H9 (cell line): ENCODE measurements at regions not wholly inside any gene's neighbourhood (a gene's known extent, or its start where the extent isn't known, plus 50 kb on each side); places are given as distances from the start of the nearest gene placed in this dataset.

Experiments
- DNase-seq: peaks from one replicate; pipeline ENCODE4 v3.0.0-alpha.2; 2017
- H2AFZ ChIP-seq: one replicate; pipeline ENCODE4 v1.6.1; 2013; ENCODE audit warnings: mild to moderate bottlenecking, low read length, control low read depth, moderate library complexity
- H2AK5ac ChIP-seq: 2 replicates; pipeline ENCODE4 v1.6.1; 2013; ENCODE audit warnings: low read length, control low read depth, mixed read lengths; ENCODE audit not compliant: insufficient read length
- H2BK120ac ChIP-seq: one replicate; pipeline ENCODE4 v1.6.1; 2013; ENCODE audit warnings: low read depth, mild to moderate bottlenecking, low read length, control low read depth, inconsistent platforms; ENCODE audit not compliant: poor library complexity, severe bottlenecking
- H2BK12ac ChIP-seq: 2 replicates; pipeline ENCODE4 v1.6.1; 2013; ENCODE audit warnings: low read length, control low read depth, mixed read lengths, low read depth; ENCODE audit not compliant: insufficient read length
- H2BK15ac ChIP-seq: 2 replicates; pipeline ENCODE4 v1.6.1; 2013; ENCODE audit warnings: low read depth, low read length, control low read depth
- H2BK20ac ChIP-seq: one replicate; pipeline ENCODE4 v1.6.1; 2013; ENCODE audit warnings: low read depth, mild to moderate bottlenecking, low read length, control low read depth, inconsistent platforms; ENCODE audit not compliant: poor library complexity, severe bottlenecking
- H2BK5ac ChIP-seq: 2 replicates; pipeline ENCODE4 v1.6.1; 2013; ENCODE audit warnings: low read length, control low read depth, mixed read lengths; ENCODE audit not compliant: insufficient read length
- H3K14ac ChIP-seq: 2 replicates; pipeline ENCODE4 v1.6.1; 2013; ENCODE audit warnings: low read length, control low read depth; ENCODE audit not compliant: insufficient read depth
- H3K18ac ChIP-seq: 2 replicates; pipeline ENCODE4 v1.6.1; 2013; ENCODE audit warnings: low read depth, mild to moderate bottlenecking, mixed read lengths, low read length, control low read depth; ENCODE audit not compliant: insufficient read length
- H3K23ac ChIP-seq: 2 replicates; pipeline ENCODE4 v1.6.1; 2013; ENCODE audit warnings: low read length, control low read depth, mixed read lengths, low read depth; ENCODE audit not compliant: insufficient read length
- H3K23me2 ChIP-seq: 2 replicates; pipeline ENCODE4 v1.6.1; 2013; ENCODE audit warnings: low read depth, mild to moderate bottlenecking, mixed read lengths, low read length, control low read depth; ENCODE audit not compliant: insufficient read length, poor library complexity, severe bottlenecking
- H3K27ac ChIP-seq: 2 replicates; pipeline ENCODE4 v1.5.1; 2013; ENCODE audit warnings: low read length, control low read depth, mixed read lengths, low read depth; ENCODE audit not compliant: insufficient read length
- H3K27me3 ChIP-seq: 2 replicates; pipeline ENCODE4 v1.6.1; 2013; ENCODE audit warnings: low read length, control low read depth, inconsistent platforms; ENCODE audit not compliant: insufficient read depth
- H3K4ac ChIP-seq: 2 replicates; pipeline ENCODE4 v1.6.1; 2013; ENCODE audit warnings: low read depth, mild to moderate bottlenecking, control low read depth, inconsistent platforms, low read length, moderate library complexity
- H3K4me1 ChIP-seq: 2 replicates; pipeline ENCODE4 v1.6.1; 2013; ENCODE audit warnings: low read length, control low read depth, inconsistent platforms; ENCODE audit not compliant: insufficient read depth
- H3K4me2 ChIP-seq: 2 replicates; pipeline ENCODE4 v1.6.1; 2013; ENCODE audit warnings: low read length, control low read depth, mixed read lengths; ENCODE audit not compliant: insufficient read length, insufficient read depth
- H3K56ac ChIP-seq: 2 replicates; pipeline ENCODE4 v1.6.1; 2013; ENCODE audit warnings: low read depth, mild to moderate bottlenecking, mixed read lengths, low read length, control low read depth; ENCODE audit not compliant: insufficient read length
- H3K79me1 ChIP-seq: 2 replicates; pipeline ENCODE4 v1.6.1; 2013; ENCODE audit warnings: low read depth, mild to moderate bottlenecking, moderate library complexity, low read length, control low read depth, inconsistent platforms; ENCODE audit not compliant: insufficient read depth, poor library complexity, severe bottlenecking
- H3K79me2 ChIP-seq: 2 replicates; pipeline ENCODE4 v1.6.1; 2013; ENCODE audit warnings: low read length, control low read depth, inconsistent platforms; ENCODE audit not compliant: insufficient read depth
- H3K9ac ChIP-seq: 2 replicates; pipeline ENCODE4 v1.6.1; 2013; ENCODE audit warnings: low read length, control low read depth, mixed read lengths; ENCODE audit not compliant: insufficient read length; ENCODE audit errors: extremely low read depth
- H3K9me3 ChIP-seq: one replicate; pipeline ENCODE4 v1.6.1; 2013; ENCODE audit warnings: low read depth, low read length, inconsistent platforms; ENCODE audit not compliant: control insufficient read depth
- H3T11ph ChIP-seq: one replicate; pipeline ENCODE4 v1.6.1; 2013; ENCODE audit warnings: mild to moderate bottlenecking, low read length, control low read depth, inconsistent platforms
- H4K20me1 ChIP-seq: one replicate; pipeline ENCODE4 v1.6.1; 2013; ENCODE audit not compliant: control insufficient read depth, insufficient read length, insufficient read depth
- H4K5ac ChIP-seq: 2 replicates; pipeline ENCODE4 v1.6.1; 2013; ENCODE audit warnings: low read depth, mild to moderate bottlenecking, mixed read lengths, low read length, control low read depth; ENCODE audit not compliant: insufficient read length
- H4K8ac ChIP-seq: replicated peaks from 2 replicates; pipeline ENCODE4 v1.6.1; 2013; ENCODE audit warnings: low read length, control low read depth, mixed read lengths, low read depth; ENCODE audit not compliant: insufficient read length
- H4K91ac ChIP-seq: 2 replicates; pipeline ENCODE4 v1.6.1; 2013; ENCODE audit warnings: low read depth, mild to moderate bottlenecking, moderate library complexity, mixed read lengths, low read length, control low read depth; ENCODE audit not compliant: insufficient read length
- H3K27ac Mint-ChIP-seq, 3 experiments: 2 replicates in 2 of 3; 3 replicates in 1 of 3; pipeline ENCODE4 v1.8.0; 2020 to 2021; ENCODE audit warnings: mixed read lengths in 3 of 3, mild to moderate bottlenecking in 1 of 3, moderate library complexity in 1 of 3
- H3K27me3 Mint-ChIP-seq: 2 replicates; pipeline ENCODE4 v1.8.0; 2021; ENCODE audit warnings: low read depth, mild to moderate bottlenecking, moderate library complexity, mixed read lengths
- H3K36me3 Mint-ChIP-seq, 3 experiments: 2 replicates in 2 of 3; 3 replicates in 1 of 3; pipeline ENCODE4 v1.8.0; 2020 to 2021; ENCODE audit warnings: low read depth in 3 of 3, mixed read lengths in 3 of 3; ENCODE audit not compliant: insufficient read depth in 1 of 3
- H3K4me1 Mint-ChIP-seq, 2 experiments: 2 replicates each; pipeline ENCODE4 v1.8.0; 2020; ENCODE audit warnings: mixed read lengths in 2 of 2
- H3K4me3 Mint-ChIP-seq, 2 experiments: 2 replicates in 1 of 2; 3 replicates in 1 of 2; pipeline ENCODE4 v1.8.0; 2020 to 2021; ENCODE audit warnings: mild to moderate bottlenecking in 2 of 2, mixed read lengths in 2 of 2, moderate library complexity in 1 of 2
- H3K9me3 Mint-ChIP-seq, 2 experiments: 2 replicates in 1 of 2; 3 replicates in 1 of 2; pipeline ENCODE4 v1.8.0; 2020; ENCODE audit warnings: mild to moderate bottlenecking in 2 of 2, mixed read lengths in 2 of 2, moderate library complexity in 1 of 2
- CTCF ChIP-seq: fragments of 200-600 bp; sonication (generic); conservative IDR thresholded peaks from 3 replicates; pipeline ENCODE4 v1.8.0; 2021; ENCODE audit warnings: antibody characterized with exemption, mild to moderate bottlenecking
- WGBS: extraction: QIAGEN DNeasy Blood & Tissue Kit; methylation state at CpG from one replicate; pipeline ENCODE4 v1.1.7; 2013; ENCODE audit warnings: missing lambda C conversion rate, low lambda C conversion rate, mixed read lengths; ENCODE audit not compliant: insufficient read length; ENCODE audit errors: extremely low coverage; 5-methylcytosine and 5-hydroxymethylcytosine counted together

- H2AFZ ChIP-seq, result no peak overlapping the region
- DNase-seq, result no peak
- no peaks in the 10 kb centered on the region for H3K27me3 ChIP-seq
- H2BK5ac ChIP-seq, result no peak overlapping the region
- no peak overlapping the region for H3K14ac ChIP-seq
- H3K4me2 ChIP-seq, result no peak overlapping the region
- no peaks in the 10 kb centered on the region for H4K20me1 ChIP-seq
- H3K18ac ChIP-seq, result no peak overlapping the region
- H3T11ph ChIP-seq, result no peak overlapping the region
- no peak overlapping the region for H3K4ac ChIP-seq
- Mint-ChIP-seq H3K27ac (no peak overlapping the region), H3K4me1 (peaks cover 0 to 11% of the 10 kb centered on the region in 2 experiments; a peak in 2 of 4 replicates), H3K4me3 (no peak overlapping the region), H3K9me3 (peaks cover 5 to 19% of the 10 kb centered on the region in 2 experiments), H3K27me3 (peaks cover 33% of the 10 kb centered on the region), H3K36me3 (peaks cover 0 to 5% (median 0%) of the 10 kb centered on the region in 3 experiments; a peak in 2 of 7 replicates)
- no peaks in the 10 kb centered on the region for H3K9me3 ChIP-seq
- no peak overlapping the region for H2AK5ac ChIP-seq
- H3K79me1 ChIP-seq, result no peaks in the 10 kb centered on the region
- H3K27ac ChIP-seq, result no peak overlapping the region
- no peak overlapping the region for H3K23ac ChIP-seq
- H3K9ac ChIP-seq, result no peak overlapping the region
- H3K79me2 ChIP-seq, result no peaks in the 10 kb centered on the region
- no peak overlapping the region for H2BK12ac ChIP-seq
- no peak overlapping the region for H4K91ac ChIP-seq
- H4K5ac ChIP-seq, result no peak overlapping the region
- TF ChIP-seq CTCF, result no peak
- no peak overlapping the region for H2BK20ac ChIP-seq
- H2BK15ac ChIP-seq, result no peak overlapping the region
- H4K8ac ChIP-seq, result no peak overlapping the region
- H3K56ac ChIP-seq, result no peak overlapping the region
- no peak overlapping the region for H2BK120ac ChIP-seq
- no peaks in the 10 kb centered on the region for H3K23me2 ChIP-seq
- WGBS, result no CpG with 5 or more reads among the region's 6 CpGs
- H3K4me1 ChIP-seq, result no peaks in the 10 kb centered on the region
Observed at GRCh38 chr1:5364591-5364990, 627.6 kb downstream of the NPHP4 start.
